Renal pelvis (tissue), 1 donor: ENCODE measurements at regions not wholly inside any gene's neighbourhood (a gene's known extent, or its start where the extent isn't known, plus 50 kb on each side); places are given as distances from the start of the nearest gene placed in this dataset.
"Not testable (repeated sequence)": the region's sequence is repeated elsewhere in the genome, so short reads cannot be mapped to it uniquely, and the experiment has no call there.

Experiments used
- DNase-seq: peaks from one replicate; pipeline ENCODE4 v3.0.0-alpha.2; 2013

DNA sequence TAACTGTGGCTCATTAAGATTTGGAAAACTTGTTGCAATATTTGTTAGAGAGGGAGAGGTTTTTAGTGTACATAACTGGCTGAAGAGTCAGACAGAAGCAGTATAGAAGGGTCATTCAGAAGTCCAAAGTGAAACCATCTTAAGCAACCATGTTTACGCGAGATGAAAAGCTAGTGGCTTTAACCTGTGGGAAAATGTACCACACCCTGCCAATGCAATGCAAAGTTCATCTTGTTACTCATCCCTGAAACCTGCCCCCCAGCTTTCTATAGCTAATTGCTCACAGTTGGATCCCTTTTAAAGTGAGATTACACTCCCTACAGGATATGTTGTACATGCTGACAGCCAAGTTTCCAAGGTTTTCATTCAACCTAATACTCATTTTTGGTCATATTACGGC, 96.7 kb upstream of the RAPGEF2 start:
- no peak for DNase-seq

- no peak for DNase-seq
Measured at GRCh38 chr4:159008671-159009070, 94.2 kb upstream of the RAPGEF2 start.

DNA sequence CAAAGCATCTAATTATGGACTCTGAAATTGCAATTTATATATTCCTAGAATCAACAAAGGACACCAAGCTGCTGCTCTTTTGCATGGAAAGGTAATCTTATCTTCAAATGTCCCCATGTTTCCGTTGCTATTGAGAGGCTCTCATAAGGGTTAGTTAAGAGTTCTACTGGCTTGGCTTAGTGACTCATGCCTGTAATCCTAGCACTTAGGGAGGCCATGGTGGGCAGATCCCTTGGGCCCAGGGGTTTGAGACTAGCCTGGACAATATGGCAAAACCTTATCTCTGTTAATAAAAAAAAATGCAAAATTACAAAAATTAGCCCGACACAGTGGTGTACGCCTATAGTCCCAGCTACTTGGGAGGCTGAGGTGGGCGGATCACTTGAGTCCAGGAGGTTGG, 93.4 kb upstream of the RAPGEF2 start:
- DNase-seq = no peak

- no peak for DNase-seq
Measured at GRCh38 chr4:159010100-159010499, 92.8 kb upstream of the RAPGEF2 start.

DNA sequence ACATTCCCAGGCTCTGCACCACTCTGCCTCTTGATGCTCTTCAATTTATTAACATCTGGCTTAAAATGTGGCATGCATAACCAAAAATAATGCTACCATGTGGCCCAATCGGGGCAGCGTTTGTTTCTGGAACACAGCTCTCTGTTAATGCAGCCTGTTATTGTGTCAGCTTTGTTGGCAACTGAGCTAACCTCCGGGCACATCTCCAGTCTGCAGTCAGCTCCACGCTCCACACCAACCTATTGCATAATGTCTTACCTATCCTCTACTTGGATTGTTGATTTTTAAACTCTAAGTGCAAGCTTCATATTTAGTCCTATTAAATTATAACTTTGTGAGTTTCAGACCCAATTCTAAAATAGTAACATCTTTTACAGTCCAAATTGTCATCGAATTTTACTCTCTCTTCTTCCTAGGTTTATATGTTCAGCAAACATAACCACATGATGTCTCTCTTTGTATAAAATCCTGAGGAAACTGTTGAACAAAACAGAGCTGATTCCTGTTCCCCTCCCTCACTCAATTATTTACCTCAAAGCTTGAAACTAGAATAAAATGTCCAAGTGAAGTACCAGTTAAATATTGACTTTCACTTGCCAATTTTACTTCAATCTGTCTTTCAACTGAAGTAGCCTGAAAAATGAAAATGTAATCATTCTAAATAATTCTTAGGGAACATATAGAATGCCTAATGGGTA, 92.2 kb upstream of the RAPGEF2 start:
- no peak for DNase-seq

DNA sequence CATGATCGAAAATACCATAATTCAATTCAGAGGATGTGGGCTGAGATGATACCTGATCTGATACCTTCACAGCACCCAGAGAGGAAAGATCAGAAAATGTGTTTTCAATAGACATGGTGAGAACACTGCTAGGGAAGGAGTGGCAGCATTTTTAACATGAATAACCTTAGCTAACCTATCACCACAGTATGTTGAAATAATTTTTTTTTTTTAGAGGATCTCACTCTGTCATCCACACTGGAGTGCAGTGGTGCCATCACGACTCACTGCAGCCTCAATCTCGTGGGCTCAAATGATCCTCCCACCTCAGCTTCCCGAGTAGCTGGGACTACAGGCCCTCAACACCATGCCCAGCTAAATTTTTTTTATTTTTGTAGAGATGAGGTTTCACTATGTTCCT, 90.5 kb upstream of the RAPGEF2 start:
- DNase-seq = no peak

DNA sequence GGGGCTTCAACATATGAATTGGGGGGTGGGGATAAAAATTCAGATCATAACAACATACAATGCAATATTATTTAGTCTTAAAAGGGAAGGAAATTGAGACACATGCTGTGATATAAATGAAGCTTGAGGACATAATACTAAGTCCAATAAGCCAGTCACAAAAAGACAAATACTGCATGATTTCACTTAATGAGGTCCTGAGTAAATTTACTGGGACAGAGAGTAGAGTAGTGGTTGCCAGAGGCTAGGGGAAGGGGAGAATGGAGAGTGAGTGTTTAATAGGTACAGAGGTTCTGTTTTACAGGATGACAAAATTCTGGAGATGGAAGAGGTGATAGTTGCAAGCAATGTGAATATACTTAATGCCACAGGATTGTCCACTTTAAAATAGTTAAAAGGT, 89.2 kb upstream of the RAPGEF2 start:
- DNase-seq = no peak

DNA sequence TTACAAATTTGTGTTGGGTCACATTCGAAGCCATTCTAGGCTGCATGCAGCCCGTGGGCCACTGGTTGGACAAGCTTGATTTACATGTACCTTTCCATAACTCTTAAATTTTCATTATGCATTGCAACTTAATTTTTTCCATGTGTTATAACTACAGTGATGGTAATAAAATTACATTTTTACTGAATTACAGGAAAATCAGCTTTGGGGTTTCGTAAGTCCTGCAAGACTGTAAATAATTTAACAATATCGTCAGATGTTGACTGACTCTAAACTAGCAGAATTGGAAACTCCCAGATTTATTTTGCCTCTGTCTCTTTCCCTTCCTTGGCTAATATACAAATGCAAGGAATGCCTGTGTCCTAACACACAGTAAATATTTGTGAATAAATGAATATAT, 88.0 kb upstream of the RAPGEF2 start:
- DNase-seq = no peak

DNA sequence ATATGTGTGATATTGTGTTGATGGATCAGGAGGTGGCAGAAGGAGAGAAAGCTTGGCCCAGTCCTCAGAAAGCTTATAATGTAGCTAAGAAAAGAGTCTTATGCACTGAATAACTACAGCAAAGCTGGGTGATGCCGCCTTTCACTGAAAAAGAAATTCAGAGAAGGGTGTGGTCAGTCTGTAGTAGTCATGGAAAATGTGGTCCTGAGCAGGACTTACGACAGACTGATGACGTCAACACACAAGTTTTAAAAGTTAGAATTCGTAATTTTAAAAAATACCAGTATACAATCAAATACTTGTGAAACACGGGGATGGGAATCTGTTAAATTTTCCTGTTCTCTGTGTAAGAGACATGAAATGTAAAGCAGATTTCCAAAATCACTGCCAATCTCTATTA, 87.0 kb upstream of the RAPGEF2 start:
- DNase-seq = no peak

DNA sequence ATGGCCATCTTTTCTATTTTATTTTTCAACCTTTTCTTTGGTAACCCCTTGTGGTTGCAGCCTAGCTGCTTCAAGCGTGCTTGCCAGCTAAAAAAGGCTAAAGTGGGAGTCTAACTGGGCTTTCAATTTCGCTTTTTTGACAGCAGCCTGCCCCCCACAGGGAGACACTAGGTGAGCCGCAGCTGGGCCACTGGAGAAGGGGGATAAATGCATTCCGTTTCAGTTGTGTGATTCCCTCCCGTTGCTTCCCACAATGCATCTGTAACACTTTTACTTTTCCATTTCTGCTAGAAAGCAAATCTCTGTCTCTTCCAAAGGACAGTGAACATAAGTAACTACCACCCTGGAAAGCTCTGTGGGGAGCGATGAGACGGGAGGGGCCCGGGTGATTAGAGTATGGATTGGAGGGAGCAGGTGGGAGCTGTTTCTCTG, 86.3 kb upstream of the RAPGEF2 start:
- peak; percentile 54 for DNase-seq

- no peak for DNase-seq
Measured at GRCh38 chr4:159017323-159018026, 85.4 kb upstream of the RAPGEF2 start.

DNA sequence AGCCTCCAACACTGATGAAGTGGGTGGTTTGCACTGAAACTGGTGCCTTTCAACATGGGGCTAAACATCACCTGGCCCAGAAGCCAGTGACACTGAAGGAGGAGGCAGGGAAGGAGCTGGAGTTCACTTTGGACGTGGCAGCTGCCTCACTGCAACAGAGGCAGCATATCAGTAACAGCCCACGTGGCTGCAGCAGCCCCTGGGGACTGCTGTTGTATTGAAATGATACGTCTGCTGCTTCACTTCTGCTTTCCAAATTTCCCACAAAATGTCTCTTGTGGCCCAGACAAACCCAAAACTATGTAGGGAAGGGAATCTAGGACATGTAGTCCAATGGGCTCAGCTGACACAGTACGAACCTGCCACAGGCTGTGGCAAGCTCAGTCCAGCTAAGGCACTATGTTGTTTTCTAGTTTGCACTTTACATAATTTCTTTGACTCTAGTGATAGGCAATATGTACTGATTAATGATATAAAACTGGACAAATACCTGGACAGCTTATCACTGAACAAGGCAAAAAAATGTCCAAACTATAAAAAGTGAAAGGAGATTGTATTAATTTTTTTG, 84.7 kb upstream of the RAPGEF2 start:
- DNase-seq = no peak

GRCh38 chr4:159019356-159019755, 83.5 kb upstream of the RAPGEF2 start:
- DNase-seq = no peak

GRCh38 chr4:159021597-159022385, 81.1 kb upstream of the RAPGEF2 start:
- no peak for DNase-seq

DNA sequence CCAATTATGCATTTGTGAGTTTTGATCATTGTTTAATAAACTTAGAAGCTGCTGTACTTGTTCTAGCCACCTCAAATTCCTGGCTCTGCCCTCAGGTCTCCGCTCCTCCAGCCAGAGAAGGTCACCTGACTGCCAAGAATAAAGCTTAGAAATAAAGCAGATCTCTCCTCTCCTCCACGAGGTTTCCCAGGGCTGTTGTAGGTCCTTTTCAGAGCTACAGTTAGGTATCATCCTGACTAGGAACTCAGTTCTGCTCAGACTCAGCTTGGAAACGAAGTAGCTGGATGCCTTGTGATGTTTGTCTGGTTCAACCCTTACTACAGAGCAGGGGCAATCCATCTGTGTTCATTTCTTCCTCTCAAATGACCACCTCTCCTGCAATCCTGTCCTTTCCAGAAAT, 79.1 kb upstream of the RAPGEF2 start:
- DNase-seq = no peak

DNA sequence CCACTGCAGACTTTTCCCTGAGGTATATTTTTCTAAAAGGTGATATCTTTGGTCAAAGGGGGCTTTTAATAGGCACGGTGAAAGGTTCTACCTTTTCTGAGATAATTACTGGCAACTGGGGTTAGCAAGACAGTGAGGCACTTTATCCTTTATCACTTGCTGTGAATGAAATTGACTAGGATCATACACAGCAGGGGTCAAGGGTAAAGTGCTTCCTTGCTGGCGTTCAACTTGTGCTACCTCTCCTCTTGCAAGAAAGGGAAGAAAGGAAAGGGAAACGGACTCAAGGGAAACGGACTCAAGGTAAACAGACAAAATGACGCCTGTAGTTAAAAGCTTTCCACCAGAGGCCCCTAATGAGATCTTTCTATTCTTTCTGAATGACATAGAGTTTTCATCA, 78.6 kb upstream of the RAPGEF2 start:
- DNase-seq = no peak

- no peak for DNase-seq
Measured at GRCh38 chr4:159024828-159025227, 78.1 kb upstream of the RAPGEF2 start.

GRCh38 chr4:159026329-159026728, 76.5 kb upstream of the RAPGEF2 start:
- DNase-seq = no peak

- DNase-seq = no peak
Measured at GRCh38 chr4:159027535-159027934, 75.3 kb upstream of the RAPGEF2 start.

DNA sequence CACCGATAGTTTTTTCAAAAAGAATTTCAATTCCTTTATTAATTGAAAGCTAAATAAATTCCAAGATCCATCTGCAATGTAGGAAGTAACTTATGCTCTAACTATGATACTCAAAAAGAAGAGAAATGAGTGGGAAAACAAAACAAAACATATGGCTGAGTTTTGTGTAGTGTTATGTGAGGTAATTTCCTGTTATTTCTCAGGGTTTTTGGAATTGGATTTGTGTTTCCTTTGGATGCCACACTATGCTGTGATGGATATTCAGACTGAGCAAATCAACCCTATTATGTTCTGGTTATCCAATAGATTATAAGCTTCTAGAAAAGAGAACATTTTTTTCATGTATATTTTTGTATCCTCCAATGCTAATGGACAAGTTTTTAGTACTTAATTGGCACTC, 73.4 kb upstream of the RAPGEF2 start:
- no peak for DNase-seq

DNA sequence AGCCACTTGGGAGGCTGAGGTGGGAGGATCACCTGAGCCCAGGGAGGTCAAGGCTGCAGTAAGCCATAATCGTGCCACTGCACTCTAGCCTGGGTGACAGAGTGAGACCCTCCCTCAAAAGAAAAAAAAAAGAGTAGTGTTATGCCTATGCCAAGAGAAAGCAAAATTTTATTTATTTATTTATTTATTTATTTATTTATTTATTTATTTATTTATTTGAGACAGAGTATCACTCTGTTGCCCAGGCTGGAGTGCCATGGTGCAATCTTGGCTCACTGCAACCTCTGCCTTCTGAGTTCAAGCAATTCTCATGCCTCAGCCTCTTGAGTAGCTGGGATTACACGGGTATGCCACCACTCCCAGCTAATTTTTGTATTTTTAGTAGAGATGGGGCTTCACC, 72.6 kb upstream of the RAPGEF2 start:
- DNase-seq = not testable (repeated sequence)

GRCh38 chr4:159035570-159035969, 67.3 kb upstream of the RAPGEF2 start:
- DNase-seq = no peak

DNA sequence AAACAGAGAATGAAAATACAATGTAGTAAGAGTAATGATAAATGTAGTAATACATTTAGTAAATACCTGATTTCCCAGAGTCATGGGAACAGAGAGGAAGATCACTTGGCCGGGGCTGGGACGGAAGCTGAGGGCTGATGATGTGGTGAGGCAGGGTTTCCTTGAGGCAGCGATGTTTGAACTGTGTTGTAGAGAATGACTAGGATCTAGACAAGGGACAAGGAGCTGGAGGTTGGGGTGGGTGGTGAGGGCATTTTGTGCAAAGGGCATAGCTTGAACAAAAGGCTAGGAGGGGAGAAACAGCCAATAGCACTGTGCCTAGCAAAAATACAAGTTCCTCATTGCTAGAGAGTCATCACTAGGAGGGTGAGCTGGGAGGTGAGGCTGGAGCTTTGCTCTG, 64.3 kb upstream of the RAPGEF2 start:
- no peak for DNase-seq
